H9 (cell line): ENCODE measurements at regions not wholly inside any gene's neighbourhood (a gene's known extent, or its start where the extent isn't known, plus 50 kb on each side); places are given as distances from the start of the nearest gene placed in this dataset.

Experiments used
- DNase-seq: peaks from one replicate; pipeline ENCODE4 v3.0.0-alpha.2; 2017
- H2AFZ ChIP-seq: one replicate; pipeline ENCODE4 v1.6.1; 2013; ENCODE audit warnings: mild to moderate bottlenecking, low read length, control low read depth, moderate library complexity
- H2AK5ac ChIP-seq: 2 replicates; pipeline ENCODE4 v1.6.1; 2013; ENCODE audit warnings: low read length, control low read depth, mixed read lengths; ENCODE audit not compliant: insufficient read length
- H2BK120ac ChIP-seq: one replicate; pipeline ENCODE4 v1.6.1; 2013; ENCODE audit warnings: low read depth, mild to moderate bottlenecking, low read length, control low read depth, inconsistent platforms; ENCODE audit not compliant: poor library complexity, severe bottlenecking
- H2BK12ac ChIP-seq: 2 replicates; pipeline ENCODE4 v1.6.1; 2013; ENCODE audit warnings: low read length, control low read depth, mixed read lengths, low read depth; ENCODE audit not compliant: insufficient read length
- H2BK15ac ChIP-seq: 2 replicates; pipeline ENCODE4 v1.6.1; 2013; ENCODE audit warnings: low read depth, low read length, control low read depth
- H2BK20ac ChIP-seq: one replicate; pipeline ENCODE4 v1.6.1; 2013; ENCODE audit warnings: low read depth, mild to moderate bottlenecking, low read length, control low read depth, inconsistent platforms; ENCODE audit not compliant: poor library complexity, severe bottlenecking
- H2BK5ac ChIP-seq: 2 replicates; pipeline ENCODE4 v1.6.1; 2013; ENCODE audit warnings: low read length, control low read depth, mixed read lengths; ENCODE audit not compliant: insufficient read length
- H3K14ac ChIP-seq: 2 replicates; pipeline ENCODE4 v1.6.1; 2013; ENCODE audit warnings: low read length, control low read depth; ENCODE audit not compliant: insufficient read depth
- H3K18ac ChIP-seq: 2 replicates; pipeline ENCODE4 v1.6.1; 2013; ENCODE audit warnings: low read depth, mild to moderate bottlenecking, mixed read lengths, low read length, control low read depth; ENCODE audit not compliant: insufficient read length
- H3K23ac ChIP-seq: 2 replicates; pipeline ENCODE4 v1.6.1; 2013; ENCODE audit warnings: low read length, control low read depth, mixed read lengths, low read depth; ENCODE audit not compliant: insufficient read length
- H3K23me2 ChIP-seq: 2 replicates; pipeline ENCODE4 v1.6.1; 2013; ENCODE audit warnings: low read depth, mild to moderate bottlenecking, mixed read lengths, low read length, control low read depth; ENCODE audit not compliant: insufficient read length, poor library complexity, severe bottlenecking
- H3K27ac ChIP-seq: 2 replicates; pipeline ENCODE4 v1.5.1; 2013; ENCODE audit warnings: low read length, control low read depth, mixed read lengths, low read depth; ENCODE audit not compliant: insufficient read length
- H3K27me3 ChIP-seq: 2 replicates; pipeline ENCODE4 v1.6.1; 2013; ENCODE audit warnings: low read length, control low read depth, inconsistent platforms; ENCODE audit not compliant: insufficient read depth
- H3K4ac ChIP-seq: 2 replicates; pipeline ENCODE4 v1.6.1; 2013; ENCODE audit warnings: low read depth, mild to moderate bottlenecking, control low read depth, inconsistent platforms, low read length, moderate library complexity
- H3K4me1 ChIP-seq: 2 replicates; pipeline ENCODE4 v1.6.1; 2013; ENCODE audit warnings: low read length, control low read depth, inconsistent platforms; ENCODE audit not compliant: insufficient read depth
- H3K4me2 ChIP-seq: 2 replicates; pipeline ENCODE4 v1.6.1; 2013; ENCODE audit warnings: low read length, control low read depth, mixed read lengths; ENCODE audit not compliant: insufficient read length, insufficient read depth
- H3K56ac ChIP-seq: 2 replicates; pipeline ENCODE4 v1.6.1; 2013; ENCODE audit warnings: low read depth, mild to moderate bottlenecking, mixed read lengths, low read length, control low read depth; ENCODE audit not compliant: insufficient read length
- H3K79me1 ChIP-seq: 2 replicates; pipeline ENCODE4 v1.6.1; 2013; ENCODE audit warnings: low read depth, mild to moderate bottlenecking, moderate library complexity, low read length, control low read depth, inconsistent platforms; ENCODE audit not compliant: insufficient read depth, poor library complexity, severe bottlenecking
- H3K79me2 ChIP-seq: 2 replicates; pipeline ENCODE4 v1.6.1; 2013; ENCODE audit warnings: low read length, control low read depth, inconsistent platforms; ENCODE audit not compliant: insufficient read depth
- H3K9ac ChIP-seq: 2 replicates; pipeline ENCODE4 v1.6.1; 2013; ENCODE audit warnings: low read length, control low read depth, mixed read lengths; ENCODE audit not compliant: insufficient read length; ENCODE audit errors: extremely low read depth
- H3K9me3 ChIP-seq: one replicate; pipeline ENCODE4 v1.6.1; 2013; ENCODE audit warnings: low read depth, low read length, inconsistent platforms; ENCODE audit not compliant: control insufficient read depth
- H3T11ph ChIP-seq: one replicate; pipeline ENCODE4 v1.6.1; 2013; ENCODE audit warnings: mild to moderate bottlenecking, low read length, control low read depth, inconsistent platforms
- H4K20me1 ChIP-seq: one replicate; pipeline ENCODE4 v1.6.1; 2013; ENCODE audit not compliant: control insufficient read depth, insufficient read length, insufficient read depth
- H4K5ac ChIP-seq: 2 replicates; pipeline ENCODE4 v1.6.1; 2013; ENCODE audit warnings: low read depth, mild to moderate bottlenecking, mixed read lengths, low read length, control low read depth; ENCODE audit not compliant: insufficient read length
- H4K8ac ChIP-seq: replicated peaks from 2 replicates; pipeline ENCODE4 v1.6.1; 2013; ENCODE audit warnings: low read length, control low read depth, mixed read lengths, low read depth; ENCODE audit not compliant: insufficient read length
- H4K91ac ChIP-seq: 2 replicates; pipeline ENCODE4 v1.6.1; 2013; ENCODE audit warnings: low read depth, mild to moderate bottlenecking, moderate library complexity, mixed read lengths, low read length, control low read depth; ENCODE audit not compliant: insufficient read length
- H3K27ac Mint-ChIP-seq, 3 experiments: 2 replicates in 2 of 3; 3 replicates in 1 of 3; pipeline ENCODE4 v1.8.0; 2020 to 2021; ENCODE audit warnings: mixed read lengths in 3 of 3, mild to moderate bottlenecking in 1 of 3, moderate library complexity in 1 of 3
- H3K27me3 Mint-ChIP-seq: 2 replicates; pipeline ENCODE4 v1.8.0; 2021; ENCODE audit warnings: low read depth, mild to moderate bottlenecking, moderate library complexity, mixed read lengths
- H3K36me3 Mint-ChIP-seq, 3 experiments: 2 replicates in 2 of 3; 3 replicates in 1 of 3; pipeline ENCODE4 v1.8.0; 2020 to 2021; ENCODE audit warnings: low read depth in 3 of 3, mixed read lengths in 3 of 3; ENCODE audit not compliant: insufficient read depth in 1 of 3
- H3K4me1 Mint-ChIP-seq, 2 experiments: 2 replicates each; pipeline ENCODE4 v1.8.0; 2020; ENCODE audit warnings: mixed read lengths in 2 of 2
- H3K4me3 Mint-ChIP-seq, 2 experiments: 2 replicates in 1 of 2; 3 replicates in 1 of 2; pipeline ENCODE4 v1.8.0; 2020 to 2021; ENCODE audit warnings: mild to moderate bottlenecking in 2 of 2, mixed read lengths in 2 of 2, moderate library complexity in 1 of 2
- H3K9me3 Mint-ChIP-seq, 2 experiments: 2 replicates in 1 of 2; 3 replicates in 1 of 2; pipeline ENCODE4 v1.8.0; 2020; ENCODE audit warnings: mild to moderate bottlenecking in 2 of 2, mixed read lengths in 2 of 2, moderate library complexity in 1 of 2
- WGBS: extraction: QIAGEN DNeasy Blood & Tissue Kit; methylation state at CpG from one replicate; pipeline ENCODE4 v1.1.7; 2013; ENCODE audit warnings: missing lambda C conversion rate, low lambda C conversion rate, mixed read lengths; ENCODE audit not compliant: insufficient read length; ENCODE audit errors: extremely low coverage; 5-methylcytosine and 5-hydroxymethylcytosine counted together
- TF ChIP-seq, protein P1 (sequence below): fragments of 200-600 bp; sonication (generic); conservative IDR thresholded peaks from 3 replicates; pipeline ENCODE4 v1.8.0; 2021; ENCODE audit warnings: antibody characterized with exemption, mild to moderate bottlenecking

DNA sequence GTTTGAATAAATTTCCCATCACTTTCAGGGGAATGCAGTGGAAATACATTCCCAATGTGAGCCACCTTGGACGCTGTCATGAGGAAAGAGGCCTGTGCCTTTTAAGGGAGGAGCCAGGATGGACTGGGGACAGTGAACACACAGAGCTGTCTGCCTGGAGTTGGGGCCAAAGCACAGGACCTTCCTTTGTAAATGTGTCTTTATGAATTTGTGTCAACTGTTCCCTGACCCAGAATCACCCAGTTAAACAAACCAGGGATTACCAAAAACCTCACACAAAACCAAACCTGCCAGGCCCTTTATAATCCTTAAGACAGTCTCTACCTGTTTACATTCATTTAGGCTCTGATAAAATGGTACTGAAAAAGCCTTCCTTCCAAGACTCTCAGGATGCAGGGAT is 513.7 kb downstream of the MAFB start:
- Histone ChIP-seq H3T11ph (no peak overlapping the region), H3K9me3 (no peaks in the 10 kb centered on the region), H3K27me3 (no peaks in the 10 kb centered on the region), H4K8ac (no peak overlapping the region), H2BK120ac (no peak overlapping the region), H2BK5ac (no peak overlapping the region), H3K18ac (no peak overlapping the region), H4K91ac (no peak overlapping the region), H3K56ac (no peak overlapping the region), H3K79me2 (no peaks in the 10 kb centered on the region), H2BK20ac (no peak overlapping the region), H3K4me2 (no peak overlapping the region), H3K23me2 (no peaks in the 10 kb centered on the region), H3K14ac (no peak overlapping the region), H4K5ac (no peak overlapping the region), H2BK15ac (no peak overlapping the region), H3K4ac (no peak overlapping the region), H3K4me1 (no peaks in the 10 kb centered on the region; the same call in 1 of the 2 replicates), H2BK12ac (no peak overlapping the region), H3K23ac (no peak overlapping the region), H3K9ac (no peak overlapping the region), H3K27ac (no peak overlapping the region), H4K20me1 (no peaks in the 10 kb centered on the region), H2AFZ (no peak overlapping the region), H2AK5ac (no peak overlapping the region), H3K79me1 (no peaks in the 10 kb centered on the region)
- H3K27ac Mint-ChIP-seq, result no peak overlapping the region
- no CpG with 5 or more reads among the region's 1 CpG for WGBS
- peaks cover 0 to 2% (median 0%) of the 10 kb centered on the region in 3 experiments; a peak in 1 of 7 replicates for H3K36me3 Mint-ChIP-seq
- DNase-seq, result no peak
- no peaks in the 10 kb centered on the region for H3K27me3 Mint-ChIP-seq
- peaks cover 16 to 18% of the 10 kb centered on the region in 2 experiments for H3K4me1 Mint-ChIP-seq
- TF ChIP-seq, protein P1, sequence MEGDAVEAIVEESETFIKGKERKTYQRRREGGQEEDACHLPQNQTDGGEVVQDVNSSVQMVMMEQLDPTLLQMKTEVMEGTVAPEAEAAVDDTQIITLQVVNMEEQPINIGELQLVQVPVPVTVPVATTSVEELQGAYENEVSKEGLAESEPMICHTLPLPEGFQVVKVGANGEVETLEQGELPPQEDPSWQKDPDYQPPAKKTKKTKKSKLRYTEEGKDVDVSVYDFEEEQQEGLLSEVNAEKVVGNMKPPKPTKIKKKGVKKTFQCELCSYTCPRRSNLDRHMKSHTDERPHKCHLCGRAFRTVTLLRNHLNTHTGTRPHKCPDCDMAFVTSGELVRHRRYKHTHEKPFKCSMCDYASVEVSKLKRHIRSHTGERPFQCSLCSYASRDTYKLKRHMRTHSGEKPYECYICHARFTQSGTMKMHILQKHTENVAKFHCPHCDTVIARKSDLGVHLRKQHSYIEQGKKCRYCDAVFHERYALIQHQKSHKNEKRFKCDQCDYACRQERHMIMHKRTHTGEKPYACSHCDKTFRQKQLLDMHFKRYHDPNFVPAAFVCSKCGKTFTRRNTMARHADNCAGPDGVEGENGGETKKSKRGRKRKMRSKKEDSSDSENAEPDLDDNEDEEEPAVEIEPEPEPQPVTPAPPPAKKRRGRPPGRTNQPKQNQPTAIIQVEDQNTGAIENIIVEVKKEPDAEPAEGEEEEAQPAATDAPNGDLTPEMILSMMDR, result no peak
- H3K9me3 Mint-ChIP-seq, result no peaks in the 10 kb centered on the region
- H3K4me3 Mint-ChIP-seq, result no peak overlapping the region
